Thoracic aorta (tissue), 2 donors: ENCODE measurements at regions not wholly inside any gene's neighbourhood (a gene's known extent, or its start where the extent isn't known, plus 50 kb on each side); places are given as distances from the start of the nearest gene placed in this dataset.

ENCODE experiments used
- ATAC-seq: fragments of 150-250 bp; one replicate; pipeline ENCODE4 v1.8.0; 2017; ENCODE audit warnings: low read depth; ENCODE audit not compliant: insufficient number of reproducible peaks, low FRiP score
- DNase-seq: peaks from one replicate; pipeline ENCODE4 v3.0.0-alpha.2; 2020; ENCODE audit warnings: low spot score
- H3K27ac ChIP-seq, 2 donors: fragments of 200-600 bp; sonication (generic); 1 replicate in 1 of 2; 2 replicates in 1 of 2; pipeline ENCODE4 v1.5.1; 2016; ENCODE audit warnings: mild to moderate bottlenecking in 2 of 2, moderate library complexity in 2 of 2
- H3K27me3 ChIP-seq: fragments of 200-600 bp; sonication (generic); replicated peaks from 2 replicates; pipeline ENCODE4 v1.6.0; 2016; ENCODE audit warnings: mild to moderate bottlenecking; ENCODE audit not compliant: insufficient read depth
- H3K36me3 ChIP-seq: fragments of 200-600 bp; sonication (generic); one replicate; pipeline ENCODE4 v1.5.1; 2016
- H3K4me1 ChIP-seq, 2 donors: fragments of 200-600 bp; sonication (generic); 1 replicate in 1 of 2; 2 replicates in 1 of 2; pipeline versions ENCODE4 v1.5.1 to v1.6.0; 2016; ENCODE audit warnings: low read depth in 2 of 2, mild to moderate bottlenecking in 1 of 2; ENCODE audit not compliant: control insufficient read depth in 1 of 2
- H3K4me3 ChIP-seq: fragments of 200-600 bp; sonication (generic); 2 replicates; pipeline ENCODE4 v1.5.1; 2016; ENCODE audit warnings: mild to moderate bottlenecking
- H3K9me3 ChIP-seq: fragments of 200-600 bp; sonication (generic); 2 replicates; pipeline ENCODE4 v1.5.1; 2016
- TF ChIP-seq, protein P1 (sequence below): fragments of 200-600 bp; sonication (generic); IDR thresholded peaks from one replicate; pipeline ENCODE4 v1.5.1; 2019; ENCODE audit warnings: antibody characterized with exemption

DNA sequence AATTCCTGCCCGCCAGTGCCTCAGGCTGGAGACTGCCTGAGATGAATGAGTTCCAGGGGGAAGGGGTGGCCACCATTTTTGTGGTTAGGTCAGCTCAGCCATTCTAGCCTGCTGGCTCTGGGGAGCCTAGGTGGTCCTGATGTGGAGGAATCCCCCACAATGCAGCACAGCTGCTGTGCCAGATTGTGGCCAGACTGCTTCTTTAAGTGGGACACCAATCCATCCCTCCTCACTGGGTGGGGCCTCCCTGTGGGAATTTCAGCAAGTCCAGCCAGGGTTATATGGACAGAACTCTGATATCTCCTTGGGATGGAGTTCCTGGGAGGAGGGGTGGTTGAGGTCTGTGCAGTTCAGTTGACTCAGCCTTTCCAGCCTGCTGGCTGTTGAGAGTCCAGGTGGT lies 51.2 kb upstream of the DAP start:
- TF ChIP-seq, protein P1, sequence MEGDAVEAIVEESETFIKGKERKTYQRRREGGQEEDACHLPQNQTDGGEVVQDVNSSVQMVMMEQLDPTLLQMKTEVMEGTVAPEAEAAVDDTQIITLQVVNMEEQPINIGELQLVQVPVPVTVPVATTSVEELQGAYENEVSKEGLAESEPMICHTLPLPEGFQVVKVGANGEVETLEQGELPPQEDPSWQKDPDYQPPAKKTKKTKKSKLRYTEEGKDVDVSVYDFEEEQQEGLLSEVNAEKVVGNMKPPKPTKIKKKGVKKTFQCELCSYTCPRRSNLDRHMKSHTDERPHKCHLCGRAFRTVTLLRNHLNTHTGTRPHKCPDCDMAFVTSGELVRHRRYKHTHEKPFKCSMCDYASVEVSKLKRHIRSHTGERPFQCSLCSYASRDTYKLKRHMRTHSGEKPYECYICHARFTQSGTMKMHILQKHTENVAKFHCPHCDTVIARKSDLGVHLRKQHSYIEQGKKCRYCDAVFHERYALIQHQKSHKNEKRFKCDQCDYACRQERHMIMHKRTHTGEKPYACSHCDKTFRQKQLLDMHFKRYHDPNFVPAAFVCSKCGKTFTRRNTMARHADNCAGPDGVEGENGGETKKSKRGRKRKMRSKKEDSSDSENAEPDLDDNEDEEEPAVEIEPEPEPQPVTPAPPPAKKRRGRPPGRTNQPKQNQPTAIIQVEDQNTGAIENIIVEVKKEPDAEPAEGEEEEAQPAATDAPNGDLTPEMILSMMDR: no peak
- no peaks in the 10 kb centered on the region for H3K9me3 ChIP-seq
- DNase-seq (no peak), ATAC-seq (no peak)
- H3K4me1 ChIP-seq: no peaks in the 10 kb centered on the region
- H3K36me3 ChIP-seq: no peaks in the 10 kb centered on the region
- no peak overlapping the region for H3K27ac ChIP-seq
- H3K4me3 ChIP-seq: no peak overlapping the region
- no peaks in the 10 kb centered on the region for H3K27me3 ChIP-seq
